WTC11 (cell line): ENCODE measurements at regions not wholly inside any gene's neighbourhood (a gene's known extent, or its start where the extent isn't known, plus 50 kb on each side); places are given as distances from the start of the nearest gene placed in this dataset.

Experiments
- CTCF ChIP-seq: fragments of 200-600 bp; IDR thresholded peaks from 2 replicates; pipeline ENCODE4 v1.8.0; 2022; ENCODE audit warnings: antibody characterized with exemption
- E2F1 ChIP-seq: sonication (generic); formaldehyde crosslinking; IDR thresholded peaks from 2 replicates; pipeline ENCODE4 v1.8.0; 2022; ENCODE audit warnings: mild to moderate bottlenecking, missing genetic modification reagents
- ZNF121 ChIP-seq: sonication (generic); formaldehyde crosslinking; IDR thresholded peaks from 2 replicates; pipeline ENCODE4 v1.8.0; 2023; ENCODE audit warnings: missing genetic modification reagents

GRCh38 chr3:159882367-159882766 is 106.3 kb upstream of the IL12A start:
- TF ChIP-seq CTCF (no peak), ZNF121 (CRISPR knock-in tag) (no peak), E2F1 (CRISPR knock-in tag) (no peak)
